Type B pancreatic cell (in vitro differentiated cells): ENCODE measurements at regions not wholly inside any gene's neighbourhood (a gene's known extent, or its start where the extent isn't known, plus 50 kb on each side); places are given as distances from the start of the nearest gene placed in this dataset.

Source experiments
- DNase-seq: peaks from one replicate; pipeline ENCODE4 v3.0.0; 2021; ENCODE audit warnings: mixed read lengths; ENCODE audit not compliant: unreplicated experiment; ENCODE audit errors: extremely low spot score
- H3K27ac Mint-ChIP-seq: 2 replicates; pipeline ENCODE4 v1.8.0; 2021; ENCODE audit warnings: mild to moderate bottlenecking, mixed read lengths
- H3K27me3 Mint-ChIP-seq: 2 replicates; pipeline ENCODE4 v1.8.0; 2021; ENCODE audit warnings: mixed read lengths
- H3K36me3 Mint-ChIP-seq: 2 replicates; pipeline ENCODE4 v1.8.0; 2021; ENCODE audit warnings: mixed read lengths
- H3K4me1 Mint-ChIP-seq: one replicate; pipeline ENCODE4 v1.8.0; 2021; ENCODE audit warnings: mixed read lengths; ENCODE audit not compliant: unreplicated experiment
- H3K4me3 Mint-ChIP-seq: 2 replicates; pipeline ENCODE4 v1.8.0; 2021; ENCODE audit warnings: mild to moderate bottlenecking, mixed read lengths
- H3K9me3 Mint-ChIP-seq: 2 replicates; pipeline ENCODE4 v1.8.0; 2021; ENCODE audit warnings: mixed read lengths
- CTCF ChIP-seq: fragments of 200-600 bp; sonication (generic); conservative IDR thresholded peaks from 2 replicates; pipeline ENCODE4 v1.5.0; 2021; ENCODE audit warnings: antibody characterized with exemption, mild to moderate bottlenecking

- TF ChIP-seq CTCF = no peak
- Mint-ChIP-seq H3K4me1 (peaks cover 12% of the 10 kb centered on the region), H3K4me3 (no peak overlapping the region), H3K36me3 (no peaks in the 10 kb centered on the region), H3K27me3 (no peaks in the 10 kb centered on the region), H3K9me3 (no peaks in the 10 kb centered on the region), H3K27ac (no peak overlapping the region)
- DNase-seq = no peak
Measured at GRCh38 chr6:85396159-85396808, 53.6 kb upstream of the NT5E start.

GRCh38 chr6:85395746-85396145 is 54.1 kb upstream of the NT5E start:
- H3K27me3 Mint-ChIP-seq = no peaks in the 10 kb centered on the region
- H3K36me3 Mint-ChIP-seq = no peaks in the 10 kb centered on the region
- no peak overlapping the region for H3K27ac Mint-ChIP-seq
- TF ChIP-seq CTCF = no peak
- peaks cover 12% of the 10 kb centered on the region for H3K4me1 Mint-ChIP-seq
- DNase-seq = no peak
- H3K4me3 Mint-ChIP-seq = peak overlapping the region; percentile 30
- H3K9me3 Mint-ChIP-seq = no peaks in the 10 kb centered on the region

GRCh38 chr6:85394853-85395538 is 54.9 kb upstream of the NT5E start:
- Mint-ChIP-seq H3K36me3 (no peaks in the 10 kb centered on the region), H3K4me3 (no peak overlapping the region), H3K4me1 (peaks cover 12% of the 10 kb centered on the region), H3K27ac (no peak overlapping the region), H3K27me3 (peaks cover 2% of the 10 kb centered on the region), H3K9me3 (peaks cover 3% of the 10 kb centered on the region)
- TF ChIP-seq CTCF = no peak
- DNase-seq = no peak

GRCh38 chr6:85394199-85394598 is 55.7 kb upstream of the NT5E start:
- H3K9me3 Mint-ChIP-seq = peaks cover 4% of the 10 kb centered on the region
- peaks cover 12% of the 10 kb centered on the region for H3K4me1 Mint-ChIP-seq
- DNase-seq = no peak
- H3K27me3 Mint-ChIP-seq = peaks cover 3% of the 10 kb centered on the region
- no peak for TF ChIP-seq CTCF
- no peak overlapping the region for H3K4me3 Mint-ChIP-seq
- no peaks in the 10 kb centered on the region for H3K36me3 Mint-ChIP-seq
- H3K27ac Mint-ChIP-seq = no peak overlapping the region

GRCh38 chr6:85392379-85392778 is 57.5 kb upstream of the NT5E start:
- Mint-ChIP-seq H3K27me3 (peaks cover 3% of the 10 kb centered on the region), H3K4me1 (peaks cover 12% of the 10 kb centered on the region), H3K36me3 (no peaks in the 10 kb centered on the region), H3K4me3 (no peak overlapping the region), H3K27ac (no peak overlapping the region), H3K9me3 (peaks cover 4% of the 10 kb centered on the region)
- TF ChIP-seq CTCF = no peak
- DNase-seq = no peak
